Mesothelial cell of epicardium (in vitro differentiated cells): ENCODE measurements at regions not wholly inside any gene's neighbourhood (a gene's known extent, or its start where the extent isn't known, plus 50 kb on each side); places are given as distances from the start of the nearest gene placed in this dataset.

Experiments used
- DNase-seq, 2 experiments: peaks; one replicate each; pipeline ENCODE4 v3.0.0; 2021; ENCODE audit warnings: low spot score in 2 of 2; ENCODE audit not compliant: unreplicated experiment in 2 of 2
- H3K27ac Mint-ChIP-seq: 2 replicates; pipeline ENCODE4 v1.8.0; 2021; ENCODE audit warnings: mixed read lengths
- H3K27me3 Mint-ChIP-seq: 2 replicates; pipeline ENCODE4 v1.8.0; 2021; ENCODE audit warnings: low read depth, mixed read lengths
- H3K36me3 Mint-ChIP-seq: 2 replicates; pipeline ENCODE4 v1.8.0; 2021; ENCODE audit warnings: mixed read lengths
- H3K4me1 Mint-ChIP-seq: 2 replicates; pipeline ENCODE4 v1.8.0; 2021; ENCODE audit warnings: mixed read lengths
- H3K4me3 Mint-ChIP-seq: 2 replicates; pipeline ENCODE4 v1.8.0; 2021; ENCODE audit warnings: mild to moderate bottlenecking, moderate library complexity, mixed read lengths
- H3K9me3 Mint-ChIP-seq: 2 replicates; pipeline ENCODE4 v1.8.0; 2021; ENCODE audit warnings: mixed read lengths
- TF ChIP-seq, protein P1 (sequence below): fragments of 200-600 bp; sonication (generic); IDR thresholded peaks from one replicate; pipeline ENCODE4 v1.5.0; 2021; ENCODE audit warnings: antibody characterized with exemption; ENCODE audit not compliant: unreplicated experiment

DNA sequence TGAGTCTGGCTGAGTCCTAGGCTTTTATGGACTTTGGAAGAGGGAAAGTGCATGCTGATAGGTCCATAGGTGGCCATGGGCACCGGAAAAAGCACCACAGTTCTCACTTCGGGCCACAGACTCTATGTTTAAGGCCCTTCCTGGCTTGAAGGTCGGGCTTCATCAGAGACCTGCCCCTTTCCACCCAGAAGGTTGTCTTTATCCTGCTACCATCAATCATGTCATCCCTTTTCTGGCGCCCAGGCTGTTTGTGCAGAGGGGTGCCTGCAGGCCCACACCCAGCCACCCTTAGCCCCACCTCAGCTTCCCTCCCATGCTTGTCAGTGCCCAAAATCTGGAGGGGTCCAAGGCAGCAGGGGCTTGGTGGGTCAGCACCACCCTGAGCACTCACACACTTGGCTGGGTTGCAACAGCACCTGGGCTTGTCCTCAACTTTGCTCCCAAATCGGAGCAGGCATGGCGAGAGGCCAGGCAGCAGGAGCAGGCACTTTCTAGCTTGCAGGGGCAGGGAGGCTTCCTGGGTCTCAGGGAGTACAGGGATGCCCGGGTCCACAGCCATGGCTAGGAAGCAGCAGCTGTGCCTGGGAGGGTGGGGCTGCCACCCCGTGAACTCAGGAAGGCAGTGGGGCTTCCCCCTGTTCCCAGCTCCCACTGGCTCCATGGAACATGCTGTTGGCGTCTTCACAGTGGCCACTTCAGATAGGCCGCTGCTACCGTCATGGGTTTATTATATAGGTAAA lies 63.8 kb upstream of the TOM1L1 start:
- H3K27ac Mint-ChIP-seq = no peak overlapping the region
- no peak overlapping the region for H3K4me3 Mint-ChIP-seq
- H3K27me3 Mint-ChIP-seq = peaks cover 2% of the 10 kb centered on the region
- no peaks in the 10 kb centered on the region for H3K9me3 Mint-ChIP-seq
- no peaks in the 10 kb centered on the region for H3K36me3 Mint-ChIP-seq
- no peaks in the 10 kb centered on the region for H3K4me1 Mint-ChIP-seq
- TF ChIP-seq, protein P1, sequence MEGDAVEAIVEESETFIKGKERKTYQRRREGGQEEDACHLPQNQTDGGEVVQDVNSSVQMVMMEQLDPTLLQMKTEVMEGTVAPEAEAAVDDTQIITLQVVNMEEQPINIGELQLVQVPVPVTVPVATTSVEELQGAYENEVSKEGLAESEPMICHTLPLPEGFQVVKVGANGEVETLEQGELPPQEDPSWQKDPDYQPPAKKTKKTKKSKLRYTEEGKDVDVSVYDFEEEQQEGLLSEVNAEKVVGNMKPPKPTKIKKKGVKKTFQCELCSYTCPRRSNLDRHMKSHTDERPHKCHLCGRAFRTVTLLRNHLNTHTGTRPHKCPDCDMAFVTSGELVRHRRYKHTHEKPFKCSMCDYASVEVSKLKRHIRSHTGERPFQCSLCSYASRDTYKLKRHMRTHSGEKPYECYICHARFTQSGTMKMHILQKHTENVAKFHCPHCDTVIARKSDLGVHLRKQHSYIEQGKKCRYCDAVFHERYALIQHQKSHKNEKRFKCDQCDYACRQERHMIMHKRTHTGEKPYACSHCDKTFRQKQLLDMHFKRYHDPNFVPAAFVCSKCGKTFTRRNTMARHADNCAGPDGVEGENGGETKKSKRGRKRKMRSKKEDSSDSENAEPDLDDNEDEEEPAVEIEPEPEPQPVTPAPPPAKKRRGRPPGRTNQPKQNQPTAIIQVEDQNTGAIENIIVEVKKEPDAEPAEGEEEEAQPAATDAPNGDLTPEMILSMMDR = no peak
- no peak for DNase-seq

DNA sequence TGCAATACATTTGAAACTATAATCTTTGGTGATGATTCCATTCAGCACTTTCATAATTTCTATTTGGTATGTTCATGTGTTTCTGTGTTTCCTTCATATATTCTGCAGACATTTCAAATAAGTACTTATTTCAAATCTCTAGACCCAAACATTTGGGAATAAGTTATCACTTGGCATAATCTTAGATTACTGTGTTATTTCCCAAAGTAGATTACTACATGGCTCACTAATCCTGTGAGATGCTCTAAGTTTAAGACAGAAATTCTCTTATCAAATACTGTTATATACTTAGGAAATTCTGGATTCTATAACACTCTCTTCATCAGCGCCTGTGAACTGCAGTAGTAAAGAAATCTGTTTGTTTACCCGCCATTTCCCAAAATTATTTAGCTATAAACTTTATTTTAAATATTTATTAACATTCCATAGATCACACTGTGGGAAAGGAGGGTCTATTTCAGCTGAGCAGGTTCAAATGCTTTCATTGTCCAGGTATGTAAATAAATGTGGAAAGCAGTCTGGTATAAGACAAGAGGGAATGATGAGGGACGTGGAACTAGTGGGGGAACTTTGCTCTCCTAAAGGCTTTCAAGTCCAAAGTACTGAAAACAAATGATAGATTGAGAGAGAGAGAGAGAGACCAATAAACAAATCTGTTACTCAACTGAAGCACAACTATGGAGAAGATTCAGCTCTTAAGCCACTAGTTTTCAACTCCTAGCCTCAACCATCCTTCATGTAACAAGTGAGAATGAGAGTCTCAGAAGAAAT lies 61.8 kb upstream of the TOM1L1 start:
- Mint-ChIP-seq H3K27me3 (peaks cover 2% of the 10 kb centered on the region), H3K36me3 (no peaks in the 10 kb centered on the region), H3K4me1 (no peaks in the 10 kb centered on the region), H3K9me3 (no peaks in the 10 kb centered on the region), H3K27ac (no peak overlapping the region), H3K4me3 (no peak overlapping the region)
- no peak for DNase-seq
- TF ChIP-seq, protein P1 = no peak

DNA sequence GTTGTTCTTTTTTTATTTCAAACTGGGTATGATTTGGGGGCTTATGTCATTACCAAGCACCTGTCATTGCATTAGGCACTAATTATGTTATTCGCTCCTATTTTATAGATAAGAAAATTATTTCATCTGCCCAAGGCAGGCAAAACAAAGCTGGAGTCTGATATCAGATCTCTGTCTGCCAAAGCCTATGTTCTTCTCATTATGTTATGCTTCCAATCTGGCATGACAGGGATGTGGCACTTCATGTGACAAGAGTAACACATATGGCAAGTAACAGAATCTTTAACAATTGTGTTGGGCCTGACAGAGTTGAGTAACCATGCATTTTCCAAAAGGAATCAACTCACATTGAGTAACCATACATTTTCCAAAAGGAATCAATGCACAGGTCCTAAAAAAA lies 61.2 kb upstream of the TOM1L1 start:
- Mint-ChIP-seq H3K9me3 (no peaks in the 10 kb centered on the region), H3K4me1 (no peaks in the 10 kb centered on the region), H3K4me3 (no peak overlapping the region), H3K36me3 (no peaks in the 10 kb centered on the region), H3K27me3 (peaks cover 2% of the 10 kb centered on the region), H3K27ac (no peak overlapping the region)
- no peak for DNase-seq
- TF ChIP-seq, protein P1 = no peak

DNA sequence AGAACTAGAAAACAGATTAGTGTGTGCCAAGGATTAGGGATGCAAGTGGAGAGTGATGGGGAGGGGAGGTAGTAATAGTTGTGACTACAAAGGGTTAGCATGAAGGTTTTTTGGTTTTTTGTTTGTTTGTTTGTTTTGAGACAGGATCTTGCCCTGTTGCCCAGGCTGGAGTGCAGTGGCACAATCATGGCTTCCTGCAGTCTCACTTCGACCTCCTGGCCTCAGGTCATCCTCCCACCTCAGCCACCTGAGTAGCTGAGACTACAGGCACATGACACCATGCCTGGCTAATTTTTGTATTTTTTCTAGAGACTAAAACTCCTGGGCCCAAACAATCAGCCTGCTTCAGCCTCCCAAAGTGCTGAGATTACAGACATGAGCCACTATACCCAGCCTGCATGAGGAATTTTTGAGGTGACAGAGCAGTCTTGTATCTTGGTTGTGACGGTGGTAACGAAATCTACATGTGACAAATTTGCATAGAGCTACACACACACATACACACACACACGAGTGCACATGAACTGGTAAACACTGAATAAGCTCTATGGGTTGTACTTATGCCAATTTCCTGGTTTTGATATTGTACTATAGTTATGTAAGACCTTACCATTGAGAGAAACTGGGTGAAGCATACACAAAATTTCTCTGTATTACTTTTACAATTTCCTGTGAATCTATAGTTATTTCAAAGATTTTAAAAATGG lies 59.6 kb upstream of the TOM1L1 start:
- TF ChIP-seq, protein P1 = no peak
- no peak for DNase-seq
- Mint-ChIP-seq H3K4me3 (no peak overlapping the region), H3K4me1 (no peaks in the 10 kb centered on the region), H3K9me3 (no peaks in the 10 kb centered on the region), H3K27me3 (peaks cover 2% of the 10 kb centered on the region), H3K27ac (no peak overlapping the region), H3K36me3 (no peaks in the 10 kb centered on the region)

DNA sequence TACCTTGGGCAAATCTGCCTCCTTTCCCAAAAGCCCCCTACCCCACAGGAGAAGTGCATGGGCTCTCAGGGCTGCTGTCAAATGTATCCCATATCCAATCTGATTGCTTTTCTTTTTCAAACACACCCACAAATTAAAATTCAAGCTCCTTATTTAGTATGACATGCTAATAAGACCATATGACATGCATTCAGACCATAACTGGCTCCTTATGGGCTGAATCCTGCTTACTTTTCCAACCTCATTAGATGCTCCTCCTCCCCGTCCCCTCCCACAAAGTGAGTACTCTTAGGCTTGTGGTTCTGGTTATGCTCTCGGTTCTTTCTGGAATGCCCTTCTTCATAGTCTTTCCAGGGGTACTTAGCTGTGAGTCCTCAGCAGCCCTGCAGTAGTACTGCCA lies 59.0 kb upstream of the TOM1L1 start:
- Mint-ChIP-seq H3K36me3 (no peaks in the 10 kb centered on the region), H3K27ac (no peak overlapping the region), H3K9me3 (no peaks in the 10 kb centered on the region), H3K4me3 (no peak overlapping the region), H3K4me1 (no peaks in the 10 kb centered on the region), H3K27me3 (peaks cover 2% of the 10 kb centered on the region)
- DNase-seq = no peak
- TF ChIP-seq, protein P1 = no peak
